ENCODE measurements at regions not wholly inside any gene's neighbourhood (a gene's known extent, or its start where the extent isn't known, plus 50 kb on each side); places are given as distances from the start of the nearest gene placed in this dataset.

GRCh38 chr4:12723849-12724447, 760.2 kb downstream of the RAB28 start:
- TF ChIP-seq CTCF (conservative IDR thresholded peaks at IDR 0.05) = no peak
- Histone ChIP-seq H3K9ac (ENCODE audit: extremely low read depth, low read length, poor library complexity, severe bottlenecking) (no peak overlapping the region), H3K4me1 (ENCODE audit: control insufficient read depth, insufficient read depth, low read length) (no peaks in the 10 kb centered on the region), H3K27ac (ENCODE audit: low read depth, low read length) (no peak overlapping the region), H3K4me3 (ENCODE audit: low read length) (no peak overlapping the region), H3K27me3 (ENCODE audit: control insufficient read depth, insufficient read depth, low read length, poor library complexity, severe bottlenecking) (no peaks in the 10 kb centered on the region), H3K9me3 (ENCODE audit: control insufficient read depth, low read length) (no peaks in the 10 kb centered on the region), H3K36me3 (ENCODE audit: control insufficient read depth, insufficient read depth, low read length) (no peaks in the 10 kb centered on the region)
- peak overlapping the region; percentile 69 for H3K27ac Mint-ChIP-seq
- no peaks in the 10 kb centered on the region for H3K36me3 Mint-ChIP-seq (ENCODE audit: low read depth)
- 43 to 50% methylated on average over 4 to 6 of the region's 7 CpGs for WGBS, 2 experiments (ENCODE audit: insufficient coverage in 1 of 2, insufficient read length in 1 of 2)
- H3K4me1 Mint-ChIP-seq = peaks cover 12% of the 10 kb centered on the region
- DNase-seq = peak; percentile 82
- H3K9me3 Mint-ChIP-seq = no peaks in the 10 kb centered on the region
- no peak overlapping the region for H3K4me3 Mint-ChIP-seq
- H3K27me3 Mint-ChIP-seq (ENCODE audit: insufficient read depth) = no peaks in the 10 kb centered on the region

GRCh38 chr4:12716896-12717295, 767.2 kb downstream of the RAB28 start:
- H3K36me3 ChIP-seq (ENCODE audit: control insufficient read depth, insufficient read depth, low read length) = no peaks in the 10 kb centered on the region
- no peaks in the 10 kb centered on the region for H3K36me3 Mint-ChIP-seq (ENCODE audit: low read depth)
- no peaks in the 10 kb centered on the region for H3K9me3 ChIP-seq (ENCODE audit: control insufficient read depth, low read length)
- no peak for TF ChIP-seq CTCF (conservative IDR thresholded peaks at IDR 0.05)
- H3K27ac ChIP-seq (ENCODE audit: low read depth, low read length) = no peak overlapping the region
- H3K4me1 ChIP-seq (ENCODE audit: control insufficient read depth, insufficient read depth, low read length) = no peaks in the 10 kb centered on the region
- no peak overlapping the region for H3K27ac Mint-ChIP-seq
- no peaks in the 10 kb centered on the region for H3K27me3 Mint-ChIP-seq (ENCODE audit: insufficient read depth)
- 96% methylated on average over 1 of the region's 1 CpG; no CpG with 5 or more reads in 1 of the 2 experiments for WGBS, 2 experiments (ENCODE audit: insufficient coverage in 1 of 2, insufficient read length in 1 of 2)
- no peaks in the 10 kb centered on the region for H3K4me1 Mint-ChIP-seq
- no peak overlapping the region for H3K4me3 Mint-ChIP-seq
- H3K4me3 ChIP-seq (ENCODE audit: low read length) = no peak overlapping the region
- no peaks in the 10 kb centered on the region for H3K9me3 Mint-ChIP-seq
- no peak overlapping the region for H3K9ac ChIP-seq (ENCODE audit: extremely low read depth, low read length, poor library complexity, severe bottlenecking)
- DNase-seq = no peak
- no peaks in the 10 kb centered on the region for H3K27me3 ChIP-seq (ENCODE audit: control insufficient read depth, insufficient read depth, low read length, poor library complexity, severe bottlenecking)

GRCh38 chr4:12712648-12713339, 771.3 kb downstream of the RAB28 start:
- Mint-ChIP-seq H3K4me1 (no peaks in the 10 kb centered on the region), H3K36me3 (ENCODE audit: low read depth) (no peaks in the 10 kb centered on the region), H3K27ac (no peak overlapping the region), H3K4me3 (no peak overlapping the region), H3K27me3 (ENCODE audit: insufficient read depth) (no peaks in the 10 kb centered on the region), H3K9me3 (no peaks in the 10 kb centered on the region)
- no peaks in the 10 kb centered on the region for H3K4me1 ChIP-seq (ENCODE audit: control insufficient read depth, insufficient read depth, low read length)
- H3K36me3 ChIP-seq (ENCODE audit: control insufficient read depth, insufficient read depth, low read length) = no peaks in the 10 kb centered on the region
- H3K9ac ChIP-seq (ENCODE audit: extremely low read depth, low read length, poor library complexity, severe bottlenecking) = no peak overlapping the region
- 94 to 96% methylated on average over 6 to 8 of the region's 8 CpGs for WGBS, 2 experiments (ENCODE audit: insufficient coverage in 1 of 2, insufficient read length in 1 of 2)
- H3K27ac ChIP-seq (ENCODE audit: low read depth, low read length) = no peak overlapping the region
- TF ChIP-seq CTCF (conservative IDR thresholded peaks at IDR 0.05) = no peak
- no peak for DNase-seq
- no peak overlapping the region for H3K4me3 ChIP-seq (ENCODE audit: low read length)
- H3K27me3 ChIP-seq (ENCODE audit: control insufficient read depth, insufficient read depth, low read length, poor library complexity, severe bottlenecking) = no peaks in the 10 kb centered on the region
- no peaks in the 10 kb centered on the region for H3K9me3 ChIP-seq (ENCODE audit: control insufficient read depth, low read length)
